ENCODE measurements at regions not wholly inside any gene's neighbourhood (a gene's known extent, or its start where the extent isn't known, plus 50 kb on each side); places are given as distances from the start of the nearest gene placed in this dataset.

- Histone ChIP-seq H3K27ac (no peak overlapping the region), H3K9ac (ENCODE audit: insufficient read length) (no peak overlapping the region), H3K9me3 (ENCODE audit: low read depth, low read length) (no peaks in the 10 kb centered on the region), H3K4me3 (no peak overlapping the region), H3K36me3 (ENCODE audit: insufficient read depth, low read length) (no peaks in the 10 kb centered on the region)
- TF ChIP-seq EZH2 (IDR thresholded peaks at IDR 0.05) = no peak
- no peak for TF ChIP-seq FOXP2 (optimal IDR thresholded peaks at IDR 0.05; ENCODE audit: control extremely low read depth, extremely low read length, insufficient read depth)
- TF ChIP-seq POLR2AphosphoS5 (IDR thresholded peaks at IDR 0.05; ENCODE audit: borderline replicate concordance, low read depth, low read length) = no peak
- DNase-seq (ENCODE audit: low read depth, low spot score) = no peak
Measured at GRCh38 chr5:174409070-174409469, 315.3 kb upstream of the MSX2 start.

DNA sequence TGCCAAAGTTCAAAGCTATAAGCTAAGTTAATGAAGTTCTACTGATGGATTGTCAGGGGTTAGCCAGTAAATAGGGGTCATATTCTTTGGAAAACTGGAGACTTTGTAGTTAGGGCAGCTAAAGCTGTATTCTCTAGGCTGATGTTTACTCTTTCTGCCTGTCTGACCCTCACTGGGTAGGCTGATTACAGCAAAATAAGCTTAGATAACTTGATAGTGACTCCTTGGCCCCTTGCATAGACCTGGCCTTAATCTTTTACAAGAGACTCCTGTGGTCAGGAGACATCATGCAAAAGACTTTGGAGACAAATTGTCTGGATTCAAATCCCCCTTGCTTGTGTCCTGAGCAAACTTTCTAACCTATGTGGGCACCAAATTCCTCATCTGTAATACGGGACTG lies 314.4 kb upstream of the MSX2 start:
- no peak for DNase-seq (ENCODE audit: low read depth, low spot score)
- Histone ChIP-seq H3K27ac (no peak overlapping the region), H3K9me3 (ENCODE audit: low read depth, low read length) (no peaks in the 10 kb centered on the region), H3K9ac (ENCODE audit: insufficient read length) (no peak overlapping the region), H3K4me3 (no peak overlapping the region), H3K36me3 (ENCODE audit: insufficient read depth, low read length) (no peaks in the 10 kb centered on the region)
- TF ChIP-seq FOXP2 (optimal IDR thresholded peaks at IDR 0.05; ENCODE audit: control extremely low read depth, extremely low read length, insufficient read depth) (no peak), POLR2AphosphoS5 (IDR thresholded peaks at IDR 0.05; ENCODE audit: borderline replicate concordance, low read depth, low read length) (no peak), EZH2 (IDR thresholded peaks at IDR 0.05) (no peak)

- H3K4me3 ChIP-seq = no peak overlapping the region
- TF ChIP-seq POLR2AphosphoS5 (IDR thresholded peaks at IDR 0.05; ENCODE audit: borderline replicate concordance, low read depth, low read length) = no peak
- TF ChIP-seq FOXP2 (optimal IDR thresholded peaks at IDR 0.05; ENCODE audit: control extremely low read depth, extremely low read length, insufficient read depth) = no peak
- no peak for TF ChIP-seq EZH2 (IDR thresholded peaks at IDR 0.05)
Measured at GRCh38 chr5:174410716-174411478, 313.5 kb upstream of the MSX2 start.

DNA sequence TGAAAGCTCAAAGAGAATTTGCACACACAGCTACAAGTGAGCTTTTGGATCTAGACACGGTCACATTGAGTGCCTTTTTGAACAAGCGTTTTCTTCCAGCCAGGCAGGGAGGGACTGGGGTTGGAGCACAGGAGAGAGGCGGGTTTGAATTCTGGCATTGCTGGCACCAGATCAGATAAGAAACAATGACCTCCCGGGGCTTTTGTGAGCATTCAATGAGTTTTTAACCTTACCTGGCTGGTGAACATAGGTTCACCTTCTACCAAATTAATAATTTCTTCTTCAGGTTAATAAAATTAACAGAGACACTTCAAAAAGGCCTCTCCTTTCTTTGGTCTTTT lies 312.9 kb upstream of the MSX2 start:
- Histone ChIP-seq H3K36me3 (ENCODE audit: insufficient read depth, low read length) (no peaks in the 10 kb centered on the region), H3K27ac (no peak overlapping the region), H3K4me3 (no peak overlapping the region), H3K9me3 (ENCODE audit: low read depth, low read length) (no peaks in the 10 kb centered on the region), H3K9ac (ENCODE audit: insufficient read length) (no peak overlapping the region)
- TF ChIP-seq POLR2AphosphoS5 (IDR thresholded peaks at IDR 0.05; ENCODE audit: borderline replicate concordance, low read depth, low read length) (no peak), FOXP2 (optimal IDR thresholded peaks at IDR 0.05; ENCODE audit: control extremely low read depth, extremely low read length, insufficient read depth) (no peak), EZH2 (IDR thresholded peaks at IDR 0.05) (no peak)
- DNase-seq (ENCODE audit: low read depth, low spot score) = no peak

More at GRCh38 chr5:174410716-174411478, 313.5 kb upstream of the MSX2 start:
- no peaks in the 10 kb centered on the region for H3K36me3 ChIP-seq (ENCODE audit: insufficient read depth, low read length)
- no peak overlapping the region for H3K9ac ChIP-seq (ENCODE audit: insufficient read length)
- no peaks in the 10 kb centered on the region for H3K9me3 ChIP-seq (ENCODE audit: low read depth, low read length)
- no peak for DNase-seq (ENCODE audit: low read depth, low spot score)
- H3K27ac ChIP-seq = no peak overlapping the region

- DNase-seq (ENCODE audit: low read depth, low spot score) = no peak
- H3K4me3 ChIP-seq = no peak overlapping the region
- H3K9ac ChIP-seq (ENCODE audit: insufficient read length) = no peak overlapping the region
- no peak overlapping the region for H3K27ac ChIP-seq
- TF ChIP-seq POLR2AphosphoS5 (IDR thresholded peaks at IDR 0.05; ENCODE audit: borderline replicate concordance, low read depth, low read length) (no peak), FOXP2 (optimal IDR thresholded peaks at IDR 0.05; ENCODE audit: control extremely low read depth, extremely low read length, insufficient read depth) (no peak), EZH2 (IDR thresholded peaks at IDR 0.05) (no peak)
- H3K9me3 ChIP-seq (ENCODE audit: low read depth, low read length) = no peaks in the 10 kb centered on the region
- no peaks in the 10 kb centered on the region for H3K36me3 ChIP-seq (ENCODE audit: insufficient read depth, low read length)
Measured at GRCh38 chr5:174412374-174412773, 312.0 kb upstream of the MSX2 start.

DNA sequence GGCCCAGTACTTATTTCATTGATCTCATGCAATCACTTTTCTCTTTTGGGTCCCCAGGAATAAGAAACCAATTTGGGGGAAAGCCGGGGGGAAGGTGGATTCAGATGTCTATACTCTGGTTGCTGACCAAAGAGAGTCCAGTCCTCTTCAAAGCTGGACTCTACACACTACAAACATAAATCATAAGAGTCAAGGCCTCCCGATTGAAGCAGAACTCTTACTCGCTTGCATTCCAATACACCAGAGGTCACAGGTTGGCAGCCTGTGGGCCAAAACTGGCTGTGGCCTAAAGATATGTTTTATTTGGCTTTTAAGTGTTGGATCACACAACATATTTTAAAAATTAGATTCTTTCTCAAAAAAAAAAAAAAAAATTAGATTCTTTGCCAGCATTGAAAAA lies 311.4 kb upstream of the MSX2 start:
- H3K4me3 ChIP-seq = no peak overlapping the region
- no peak for DNase-seq (ENCODE audit: low read depth, low spot score)
- no peaks in the 10 kb centered on the region for H3K36me3 ChIP-seq (ENCODE audit: insufficient read depth, low read length)
- TF ChIP-seq POLR2AphosphoS5 (IDR thresholded peaks at IDR 0.05; ENCODE audit: borderline replicate concordance, low read depth, low read length) = no peak
- TF ChIP-seq FOXP2 (optimal IDR thresholded peaks at IDR 0.05; ENCODE audit: control extremely low read depth, extremely low read length, insufficient read depth) = no peak
- TF ChIP-seq EZH2 (IDR thresholded peaks at IDR 0.05) = no peak
- no peak overlapping the region for H3K9ac ChIP-seq (ENCODE audit: insufficient read length)
- H3K27ac ChIP-seq = no peak overlapping the region
- no peaks in the 10 kb centered on the region for H3K9me3 ChIP-seq (ENCODE audit: low read depth, low read length)

DNA sequence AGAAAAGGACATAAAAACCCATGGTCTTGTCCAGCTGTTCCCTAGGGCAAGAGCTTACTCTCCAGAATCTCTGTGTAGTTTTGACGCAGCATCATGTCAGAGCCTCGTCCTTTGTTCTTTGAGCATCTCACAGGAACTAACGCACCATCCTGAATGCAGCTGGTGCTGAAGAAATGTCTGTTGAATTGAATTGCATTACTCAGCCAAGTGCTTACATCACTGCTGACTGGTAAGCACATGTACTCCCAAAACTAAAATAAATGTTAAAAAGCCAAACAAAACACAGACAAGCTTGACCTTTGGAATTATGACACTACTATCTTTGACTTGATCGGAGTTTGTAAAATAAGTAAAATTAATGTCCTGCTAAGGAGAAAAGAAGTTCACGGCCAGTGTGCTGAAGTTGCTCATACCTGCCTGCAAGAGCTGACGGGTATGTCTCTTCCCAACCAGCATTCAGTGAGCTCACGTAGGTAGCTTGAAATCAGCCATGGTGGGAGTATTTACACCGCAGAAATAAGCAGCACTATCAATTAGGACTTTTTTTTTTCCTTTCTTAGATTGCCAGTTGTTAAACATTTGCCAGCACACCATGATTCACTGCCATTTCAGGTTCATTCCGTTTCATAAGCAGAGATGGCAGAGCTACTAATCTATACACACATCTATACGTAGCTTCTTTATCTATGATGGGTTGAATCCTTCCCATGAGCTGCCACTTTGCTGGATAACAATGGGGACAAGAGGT lies 310.6 kb upstream of the MSX2 start:
- H3K9me3 ChIP-seq (ENCODE audit: low read depth, low read length) = no peaks in the 10 kb centered on the region
- TF ChIP-seq POLR2AphosphoS5 (IDR thresholded peaks at IDR 0.05; ENCODE audit: borderline replicate concordance, low read depth, low read length) (no peak), EZH2 (IDR thresholded peaks at IDR 0.05) (no peak), FOXP2 (optimal IDR thresholded peaks at IDR 0.05; ENCODE audit: control extremely low read depth, extremely low read length, insufficient read depth) (no peak)
- no peaks in the 10 kb centered on the region for H3K36me3 ChIP-seq (ENCODE audit: insufficient read depth, low read length)
- H3K27ac ChIP-seq = no peak overlapping the region
- no peak overlapping the region for H3K4me3 ChIP-seq
- no peak for DNase-seq (ENCODE audit: low read depth, low spot score)
- H3K9ac ChIP-seq (ENCODE audit: insufficient read length) = no peak overlapping the region

- no peak for DNase-seq (ENCODE audit: low read depth, low spot score)
- no peaks in the 10 kb centered on the region for H3K9me3 ChIP-seq (ENCODE audit: low read depth, low read length)
- H3K9ac ChIP-seq (ENCODE audit: insufficient read length) = no peak overlapping the region
- no peak overlapping the region for H3K4me3 ChIP-seq
- H3K36me3 ChIP-seq (ENCODE audit: insufficient read depth, low read length) = no peaks in the 10 kb centered on the region
- TF ChIP-seq FOXP2 (optimal IDR thresholded peaks at IDR 0.05; ENCODE audit: control extremely low read depth, extremely low read length, insufficient read depth) = no peak
- TF ChIP-seq EZH2 (IDR thresholded peaks at IDR 0.05) = no peak
- TF ChIP-seq POLR2AphosphoS5 (IDR thresholded peaks at IDR 0.05; ENCODE audit: borderline replicate concordance, low read depth, low read length) = no peak
- H3K27ac ChIP-seq = no peak overlapping the region
Measured at GRCh38 chr5:174414315-174414710, 310.1 kb upstream of the MSX2 start.
